D721Med (cell line): ENCODE measurements at regions not wholly inside any gene's neighbourhood (a gene's known extent, or its start where the extent isn't known, plus 50 kb on each side); places are given as distances from the start of the nearest gene placed in this dataset.

Experiments used
- DNase-seq: peaks from one replicate; pipeline ENCODE4 v3.0.0; 2011; ENCODE audit warnings: low spot score; ENCODE audit not compliant: insufficient read length
- FAIRE-seq: peaks from 2 replicates; lab custom pipeline; 2011; peaks lifted over from hg19 to GRCh38; lab: Jason Lieb, UNC
- TF ChIP-seq, protein P1 (sequence below): IDR thresholded peaks from 2 replicates; pipeline ENCODE4 v1.5.1; 2012; ENCODE audit warnings: mild to moderate bottlenecking, control low read depth; ENCODE audit not compliant: insufficient read depth; ENCODE audit errors: missing control alignments

DNA sequence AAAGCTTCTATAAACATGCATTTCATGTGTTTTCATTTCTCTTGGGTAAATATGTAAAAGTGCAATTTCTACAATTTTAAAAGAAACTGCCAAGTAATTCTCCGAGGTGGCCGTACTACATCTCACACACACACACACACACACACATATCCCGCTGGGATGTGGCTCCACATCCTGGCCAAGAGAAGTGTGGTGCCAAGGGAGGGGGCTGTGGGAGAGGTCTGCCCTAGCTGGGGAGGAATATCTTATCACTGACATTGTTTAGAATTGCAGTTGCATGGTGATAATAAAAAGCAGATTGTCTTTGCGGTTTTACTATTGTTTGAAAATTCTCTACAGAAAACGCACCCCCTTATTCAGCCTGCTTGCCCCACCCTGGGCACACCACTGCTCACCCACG, 558.4 kb downstream of the BNC2 start:
- no peak for DNase-seq
- no peak for FAIRE-seq
- TF ChIP-seq, protein P1, sequence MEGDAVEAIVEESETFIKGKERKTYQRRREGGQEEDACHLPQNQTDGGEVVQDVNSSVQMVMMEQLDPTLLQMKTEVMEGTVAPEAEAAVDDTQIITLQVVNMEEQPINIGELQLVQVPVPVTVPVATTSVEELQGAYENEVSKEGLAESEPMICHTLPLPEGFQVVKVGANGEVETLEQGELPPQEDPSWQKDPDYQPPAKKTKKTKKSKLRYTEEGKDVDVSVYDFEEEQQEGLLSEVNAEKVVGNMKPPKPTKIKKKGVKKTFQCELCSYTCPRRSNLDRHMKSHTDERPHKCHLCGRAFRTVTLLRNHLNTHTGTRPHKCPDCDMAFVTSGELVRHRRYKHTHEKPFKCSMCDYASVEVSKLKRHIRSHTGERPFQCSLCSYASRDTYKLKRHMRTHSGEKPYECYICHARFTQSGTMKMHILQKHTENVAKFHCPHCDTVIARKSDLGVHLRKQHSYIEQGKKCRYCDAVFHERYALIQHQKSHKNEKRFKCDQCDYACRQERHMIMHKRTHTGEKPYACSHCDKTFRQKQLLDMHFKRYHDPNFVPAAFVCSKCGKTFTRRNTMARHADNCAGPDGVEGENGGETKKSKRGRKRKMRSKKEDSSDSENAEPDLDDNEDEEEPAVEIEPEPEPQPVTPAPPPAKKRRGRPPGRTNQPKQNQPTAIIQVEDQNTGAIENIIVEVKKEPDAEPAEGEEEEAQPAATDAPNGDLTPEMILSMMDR, result no peak

DNA sequence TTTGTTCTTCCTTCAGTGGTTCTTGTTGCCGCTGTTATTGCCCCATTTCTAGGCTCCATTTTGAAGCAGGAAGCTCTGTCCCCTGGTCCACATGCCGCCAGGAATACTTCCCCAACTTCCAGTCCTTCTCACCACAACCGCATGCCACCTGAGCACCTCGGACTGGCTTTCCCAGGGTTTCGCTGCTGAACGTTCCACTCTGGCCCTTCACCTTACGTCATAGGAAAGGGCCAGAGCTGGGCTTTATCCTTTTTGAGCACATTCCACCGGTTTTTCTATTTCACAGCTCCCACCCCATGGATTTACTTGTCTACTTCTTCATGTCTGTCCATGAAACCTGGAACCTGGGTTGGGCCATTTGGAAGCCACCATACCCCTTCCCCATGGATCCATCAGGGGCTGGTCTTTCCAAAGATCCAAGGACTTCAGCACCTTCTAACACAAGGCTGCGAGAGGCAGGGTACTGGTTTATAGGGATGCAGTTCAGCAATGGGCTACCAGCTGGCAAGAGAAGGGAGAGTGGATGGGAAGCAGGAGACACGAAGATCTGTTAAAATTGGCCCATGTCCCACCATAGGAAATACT, 557.4 kb downstream of the BNC2 start:
- FAIRE-seq (no peak), DNase-seq (no peak)
- TF ChIP-seq, protein P1, result no peak

DNA sequence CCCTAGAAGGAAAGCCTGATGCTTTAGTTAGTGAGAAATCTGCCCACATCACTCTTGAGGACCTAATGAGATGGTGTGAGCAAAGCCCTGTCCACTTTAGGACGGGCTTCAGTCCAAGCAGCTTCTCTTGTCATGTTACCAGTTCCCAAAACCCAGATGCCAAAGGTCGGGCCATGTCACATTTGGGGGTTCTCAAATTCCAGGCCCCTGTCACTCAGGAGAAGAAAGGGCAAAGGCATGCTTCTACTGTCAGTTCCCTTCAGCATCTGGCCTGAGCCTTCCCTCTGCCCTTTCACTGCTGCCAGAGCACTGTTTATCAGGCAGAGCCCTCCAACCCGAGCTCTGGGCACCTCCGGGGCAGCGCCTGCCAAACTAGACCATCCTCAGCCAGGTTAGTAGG, 556.0 kb downstream of the BNC2 start:
- DNase-seq (no peak), FAIRE-seq (no peak)
- TF ChIP-seq, protein P1, result no peak

DNA sequence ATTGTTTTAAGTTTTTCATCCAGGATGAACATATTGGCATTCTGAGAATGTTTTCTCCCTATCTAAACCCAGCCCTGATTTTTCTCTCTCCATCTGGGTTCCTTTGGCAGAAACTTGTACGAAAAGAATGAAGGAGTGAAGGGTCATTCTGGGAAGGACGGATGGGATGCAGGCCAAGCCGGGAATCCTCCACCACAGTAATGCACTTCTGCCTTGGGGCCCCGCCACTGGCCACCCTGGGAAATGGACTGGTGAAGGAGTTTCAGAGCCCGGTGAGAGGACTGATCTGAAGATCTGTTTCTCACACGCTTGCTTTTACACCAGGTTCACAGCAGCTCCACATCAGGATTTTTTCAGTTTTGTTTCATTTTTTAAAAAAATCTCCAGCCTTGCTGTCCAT, 554.8 kb downstream of the BNC2 start:
- DNase-seq (no peak), FAIRE-seq (no peak)
- TF ChIP-seq, protein P1, result no peak

DNA sequence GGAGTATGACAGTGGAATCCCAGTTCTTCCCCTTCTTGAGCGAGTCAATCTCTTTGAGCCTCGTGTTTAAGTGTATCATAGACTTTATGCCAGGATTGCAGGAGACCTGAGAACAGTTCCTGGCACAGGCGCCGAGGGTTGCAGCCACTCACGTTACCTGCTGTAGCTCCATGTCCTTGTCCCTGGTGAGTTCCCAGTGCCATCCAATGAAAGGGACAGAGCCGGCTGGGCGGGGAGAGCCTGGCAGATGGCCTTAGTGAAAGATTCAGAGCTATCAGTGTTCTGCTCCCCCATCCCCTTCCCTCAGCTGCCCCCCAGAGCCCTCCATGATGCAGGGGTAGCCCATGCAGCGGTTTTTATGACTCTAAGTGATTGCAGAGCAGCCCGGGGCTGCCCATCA, 554.0 kb downstream of the BNC2 start:
- FAIRE-seq (no peak), DNase-seq (no peak)
- TF ChIP-seq, protein P1, result no peak

DNA sequence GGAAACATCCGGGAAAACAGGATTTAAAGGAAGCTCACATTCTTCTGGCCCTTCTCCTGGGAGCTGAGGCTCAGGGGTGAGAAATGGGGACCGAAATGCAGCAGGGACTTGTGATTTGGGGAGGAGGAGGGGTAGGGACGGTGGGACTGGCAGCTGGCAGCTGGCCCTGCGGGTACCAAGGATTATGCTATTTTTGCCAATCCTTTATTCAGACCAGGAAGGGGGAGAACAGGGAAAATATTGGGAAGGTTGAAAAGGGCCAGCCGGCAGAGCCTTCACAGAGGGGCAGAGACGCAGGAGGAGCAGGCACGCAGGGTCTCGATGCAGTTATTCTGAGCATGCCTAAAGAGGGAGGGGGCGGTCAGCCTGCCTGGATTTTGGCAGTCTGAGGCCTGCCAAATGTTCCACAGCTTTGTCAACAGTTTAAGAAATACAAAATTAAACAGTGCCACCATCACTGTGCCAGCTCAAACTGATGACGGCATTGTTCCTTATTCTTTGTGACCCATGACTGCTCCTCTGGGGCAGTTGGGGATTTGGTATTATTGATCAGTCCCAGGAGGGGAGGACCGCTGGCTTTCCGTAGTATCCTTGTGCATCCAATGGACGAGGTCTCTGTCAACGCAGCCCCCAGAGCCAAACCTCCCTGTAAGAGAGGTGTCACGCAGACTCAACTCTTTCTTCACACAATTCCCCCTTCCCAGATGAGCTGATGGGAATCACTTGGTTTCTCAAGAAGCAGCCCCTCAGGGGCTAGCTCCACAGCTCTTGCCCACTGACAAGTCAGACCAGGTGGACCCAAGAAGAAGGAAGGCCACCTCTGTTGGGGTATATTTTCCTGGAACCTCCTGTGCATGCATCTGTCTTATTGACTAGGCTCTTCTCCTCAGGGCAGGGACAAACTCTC, 553.3 kb downstream of the BNC2 start:
- DNase-seq (no peak), FAIRE-seq (no peak)
- TF ChIP-seq, protein P1, result no peak
